Peyer's patch (tissue), 4 donors: ENCODE measurements at regions not wholly inside any gene's neighbourhood (a gene's known extent, or its start where the extent isn't known, plus 50 kb on each side); places are given as distances from the start of the nearest gene placed in this dataset.

ENCODE experiments used
- DNase-seq, 3 donors: peaks; one replicate each; pipeline ENCODE4 v3.0.0-alpha.2; 2017 to 2019
- H3K27ac ChIP-seq, 4 donors: fragments of 200-600 bp; sonication (generic); one replicate each; pipeline ENCODE4 v1.5.1; 2016 to 2019
- H3K27me3 ChIP-seq, 2 donors: fragments of 200-600 bp; sonication (generic); one replicate each; pipeline ENCODE4 v1.5.1; 2019
- H3K36me3 ChIP-seq, 3 donors: fragments of 200-600 bp; sonication (generic); one replicate each; pipeline ENCODE4 v1.5.1; 2016 to 2019
- H3K4me1 ChIP-seq, 4 donors: fragments of 200-600 bp; sonication (generic); one replicate each; pipeline ENCODE4 v1.5.1; 2016 to 2019
- H3K4me3 ChIP-seq, 4 donors: fragments of 200-600 bp; sonication (generic); 1 replicate in 3 of 4; 2 replicates in 1 of 4; pipeline ENCODE4 v1.5.1; 2016 to 2019; ENCODE audit warnings: mild to moderate bottlenecking in 1 of 4
- H3K9me3 ChIP-seq, 4 donors: fragments of 200-600 bp; sonication (generic); one replicate each; pipeline ENCODE4 v1.5.1; 2016 to 2019; ENCODE audit warnings: mild to moderate bottlenecking in 1 of 4
- CTCF ChIP-seq, 6 experiments: fragments of 450-650 bp in 4 of 6; fragments of 200-600 bp in 2 of 6; sonication (generic) in 1 of 6; IDR thresholded peaks; one replicate each; pipeline ENCODE4 v1.5.1; 2017 to 2019; ENCODE audit warnings: antibody characterized with exemption in 6 of 6, mild to moderate bottlenecking in 3 of 6, moderate library complexity in 1 of 6
- POLR2A ChIP-seq, 2 donors: fragments of 450-650 bp; IDR thresholded peaks; one replicate each; pipeline ENCODE4 v1.5.1; 2017; ENCODE audit warnings: antibody characterized with exemption in 2 of 2, mild to moderate bottlenecking in 2 of 2, moderate library complexity in 2 of 2

GRCh38 chr15:69693059-69693458 is 240.4 kb downstream of the RPLP1 start:
- no peak for DNase-seq
- Histone ChIP-seq H3K4me3 (no peak overlapping the region), H3K27me3 (no peaks in the 10 kb centered on the region), H3K9me3 (peaks cover 0 to 22% (median 0%) of the 10 kb centered on the region in 4 donors), H3K27ac (no peak overlapping the region), H3K4me1 (no peaks in the 10 kb centered on the region), H3K36me3 (no peaks in the 10 kb centered on the region)
- TF ChIP-seq CTCF (IDR thresholded peaks at IDR 0.05) (no peak), POLR2A (IDR thresholded peaks at IDR 0.05) (no peak)

GRCh38 chr15:69696946-69697345 is 244.3 kb downstream of the RPLP1 start:
- H3K27me3 ChIP-seq, result no peaks in the 10 kb centered on the region
- H3K36me3 ChIP-seq, result no peaks in the 10 kb centered on the region
- no peak overlapping the region for H3K4me3 ChIP-seq
- no peaks in the 10 kb centered on the region for H3K4me1 ChIP-seq
- TF ChIP-seq POLR2A (IDR thresholded peaks at IDR 0.05) (no peak), CTCF (IDR thresholded peaks at IDR 0.05) (no peak)
- DNase-seq, result no peak
- H3K27ac ChIP-seq, result no peak overlapping the region
- no peaks in the 10 kb centered on the region for H3K9me3 ChIP-seq

- no peaks in the 10 kb centered on the region for H3K4me1 ChIP-seq
- H3K9me3 ChIP-seq, result no peaks in the 10 kb centered on the region
- no peak overlapping the region for H3K27ac ChIP-seq
- no peak for TF ChIP-seq POLR2A (IDR thresholded peaks at IDR 0.05)
- TF ChIP-seq CTCF (IDR thresholded peaks at IDR 0.05), result no peak
- no peaks in the 10 kb centered on the region for H3K27me3 ChIP-seq
- no peaks in the 10 kb centered on the region for H3K36me3 ChIP-seq
- DNase-seq, result peak in 2 of 3 donors; percentile 44 to 54
- no peak overlapping the region for H3K4me3 ChIP-seq
Observed at GRCh38 chr15:69697916-69698315, 245.3 kb downstream of the RPLP1 start.

- Histone ChIP-seq H3K4me3 (no peak overlapping the region), H3K27ac (no peak overlapping the region), H3K4me1 (no peaks in the 10 kb centered on the region), H3K27me3 (no peaks in the 10 kb centered on the region), H3K9me3 (no peaks in the 10 kb centered on the region), H3K36me3 (no peaks in the 10 kb centered on the region)
- no peak for DNase-seq
- TF ChIP-seq CTCF (IDR thresholded peaks at IDR 0.05) (no peak), POLR2A (IDR thresholded peaks at IDR 0.05) (no peak)
Observed at GRCh38 chr15:69699096-69699495, 246.5 kb downstream of the RPLP1 start.

- no peak for DNase-seq
- Histone ChIP-seq H3K36me3 (no peaks in the 10 kb centered on the region), H3K4me1 (no peaks in the 10 kb centered on the region), H3K4me3 (no peak overlapping the region), H3K27me3 (no peaks in the 10 kb centered on the region), H3K27ac (no peak overlapping the region), H3K9me3 (no peaks in the 10 kb centered on the region)
- TF ChIP-seq CTCF (IDR thresholded peaks at IDR 0.05), result no peak
- no peak for TF ChIP-seq POLR2A (IDR thresholded peaks at IDR 0.05)
Observed at GRCh38 chr15:69700380-69700779, 247.8 kb downstream of the RPLP1 start.

- H3K4me1 ChIP-seq, result no peaks in the 10 kb centered on the region
- DNase-seq, result no peak
- H3K27me3 ChIP-seq, result no peaks in the 10 kb centered on the region
- no peaks in the 10 kb centered on the region for H3K9me3 ChIP-seq
- TF ChIP-seq POLR2A (IDR thresholded peaks at IDR 0.05) (no peak), CTCF (IDR thresholded peaks at IDR 0.05) (no peak)
- H3K36me3 ChIP-seq, result no peaks in the 10 kb centered on the region
- no peak overlapping the region for H3K27ac ChIP-seq
- no peak overlapping the region for H3K4me3 ChIP-seq
Observed at GRCh38 chr15:69701198-69701597, 248.6 kb downstream of the RPLP1 start.
